ENCODE measurements at regions not wholly inside any gene's neighbourhood (a gene's known extent, or its start where the extent isn't known, plus 50 kb on each side); places are given as distances from the start of the nearest gene placed in this dataset.
A peak's percentile ranks its signal among the peaks of the same experiment; 100 is the strongest.

- peaks cover 10% of the 10 kb centered on the region for H3K27me3 ChIP-seq (ENCODE audit: control insufficient read depth, insufficient read depth, low read length)
- no peaks in the 10 kb centered on the region for H3K9me3 Mint-ChIP-seq
These were observed 66.8 kb downstream of the TSPAN17 start for GRCh38 chr5:176714067-176714466.

GRCh38 chr5:176716320-176716719 lies 69.0 kb downstream of the TSPAN17 start:
- Mint-ChIP-seq H3K27ac (no peak overlapping the region), H3K4me1 (peaks cover 2 to 9% of the 10 kb centered on the region in 2 donors), H3K36me3 (no peaks in the 10 kb centered on the region), H3K4me3 (no peak overlapping the region), H3K27me3 (ENCODE audit: low read depth in 2 of 2) (peaks cover 36 to 57% of the 10 kb centered on the region in 2 donors), H3K9me3 (no peaks in the 10 kb centered on the region)
- no peak overlapping the region for H3K4me3 ChIP-seq (ENCODE audit: low read length)
- H3K9me3 ChIP-seq (ENCODE audit: control insufficient read depth, insufficient read depth, low read length) = peaks cover 4% of the 10 kb centered on the region
- DNase-seq (no peak), ATAC-seq (no peak)
- TF ChIP-seq CTCF (IDR thresholded peaks at IDR 0.05) = no peak
- H3K27me3 ChIP-seq (ENCODE audit: control insufficient read depth, insufficient read depth, low read length) = peaks cover 17% of the 10 kb centered on the region
- H3K4me1 ChIP-seq (ENCODE audit: control insufficient read depth, insufficient read depth, low read length) = peaks cover 3% of the 10 kb centered on the region
- WGBS (ENCODE audit: insufficient coverage) = 45% methylated on average over 4 of the region's 4 CpGs
- no peaks in the 10 kb centered on the region for H3K36me3 ChIP-seq (ENCODE audit: control insufficient read depth, insufficient read depth, low read length)
- H3K27ac ChIP-seq (ENCODE audit: low read length) = no peak overlapping the region
- intact Hi-C loops (cut with micrococcal nuclease) = no loop called here

More at GRCh38 chr5:176714067-176714466, 66.8 kb downstream of the TSPAN17 start:
- peaks cover 4% of the 10 kb centered on the region for H3K9me3 ChIP-seq (ENCODE audit: control insufficient read depth, insufficient read depth, low read length)
- no peak overlapping the region for H3K4me3 Mint-ChIP-seq
- H3K27ac ChIP-seq (ENCODE audit: low read length) = no peak overlapping the region
- TF ChIP-seq CTCF (IDR thresholded peaks at IDR 0.05) = no peak
- peaks cover 37 to 51% of the 10 kb centered on the region in 2 donors for H3K27me3 Mint-ChIP-seq (ENCODE audit: low read depth in 2 of 2)
- no peak for DNase-seq
- intact Hi-C loops (cut with micrococcal nuclease) = no loop called here
- peaks cover 0 to 7% of the 10 kb centered on the region in 2 donors for H3K4me1 Mint-ChIP-seq
- H3K4me1 ChIP-seq (ENCODE audit: control insufficient read depth, insufficient read depth, low read length) = no peaks in the 10 kb centered on the region
- no peak overlapping the region for H3K4me3 ChIP-seq (ENCODE audit: low read length)
- 77% methylated on average over 4 of the region's 4 CpGs for WGBS (ENCODE audit: insufficient coverage)
- no peaks in the 10 kb centered on the region for H3K36me3 Mint-ChIP-seq
- H3K36me3 ChIP-seq (ENCODE audit: control insufficient read depth, insufficient read depth, low read length) = no peaks in the 10 kb centered on the region
- no peak for ATAC-seq
- H3K27ac Mint-ChIP-seq = no peak overlapping the region

- H3K4me1 ChIP-seq (ENCODE audit: control insufficient read depth, insufficient read depth, low read length) = peaks cover 31% of the 10 kb centered on the region
- no peaks in the 10 kb centered on the region for H3K36me3 ChIP-seq (ENCODE audit: control insufficient read depth, insufficient read depth, low read length)
- intact Hi-C loops (cut with micrococcal nuclease) = no loop called here
- ATAC-seq (no peak), DNase-seq (no peak)
- WGBS (ENCODE audit: insufficient coverage) = 55% methylated on average over 14 of the region's 14 CpGs
- no peak overlapping the region for H3K4me3 ChIP-seq (ENCODE audit: low read length)
- H3K4me1 Mint-ChIP-seq = peaks cover 26 to 29% of the 10 kb centered on the region in 2 donors
- H3K4me3 Mint-ChIP-seq = no peak overlapping the region
- no peak for TF ChIP-seq CTCF (IDR thresholded peaks at IDR 0.05)
- no peak overlapping the region for H3K27ac Mint-ChIP-seq
- peaks cover 13% of the 10 kb centered on the region for H3K27me3 ChIP-seq (ENCODE audit: control insufficient read depth, insufficient read depth, low read length)
- H3K27me3 Mint-ChIP-seq (ENCODE audit: low read depth in 2 of 2) = peaks cover 24 to 36% of the 10 kb centered on the region in 2 donors
- H3K9me3 ChIP-seq (ENCODE audit: control insufficient read depth, insufficient read depth, low read length) = peaks cover 3% of the 10 kb centered on the region
- no peaks in the 10 kb centered on the region for H3K9me3 Mint-ChIP-seq
- no peak overlapping the region for H3K27ac ChIP-seq (ENCODE audit: low read length)
- H3K36me3 Mint-ChIP-seq = no peaks in the 10 kb centered on the region
These were observed 71.9 kb downstream of the TSPAN17 start for GRCh38 chr5:176719113-176719739.

- Mint-ChIP-seq H3K4me1 (peaks cover 46 to 52% of the 10 kb centered on the region in 2 donors), H3K4me3 (peak overlapping the region; percentile 60), H3K9me3 (no peaks in the 10 kb centered on the region), H3K27ac (no peak overlapping the region), H3K36me3 (no peaks in the 10 kb centered on the region), H3K27me3 (ENCODE audit: low read depth in 2 of 2) (peaks cover 18 to 21% of the 10 kb centered on the region in 2 donors)
- Histone ChIP-seq H3K36me3 (ENCODE audit: control insufficient read depth, insufficient read depth, low read length) (no peaks in the 10 kb centered on the region), H3K9me3 (ENCODE audit: control insufficient read depth, insufficient read depth, low read length) (no peaks in the 10 kb centered on the region), H3K27ac (ENCODE audit: low read length) (no peak overlapping the region), H3K4me3 (ENCODE audit: low read length) (no peak overlapping the region), H3K4me1 (ENCODE audit: control insufficient read depth, insufficient read depth, low read length) (peaks cover 53% of the 10 kb centered on the region), H3K27me3 (ENCODE audit: control insufficient read depth, insufficient read depth, low read length) (peaks cover 10% of the 10 kb centered on the region)
- DNase-seq (no peak), ATAC-seq (no peak)
- TF ChIP-seq CTCF (IDR thresholded peaks at IDR 0.05) = no peak
- 84% methylated on average over 10 of the region's 10 CpGs for WGBS (ENCODE audit: insufficient coverage)
- intact Hi-C loops (cut with micrococcal nuclease) = no loop called here
These were observed 74.2 kb downstream of the TSPAN17 start for GRCh38 chr5:176721509-176721908.

Data from natural killer cell (primary cell).